HK-2 (cell line): ENCODE measurements at regions not wholly inside any gene's neighbourhood (a gene's known extent, or its start where the extent isn't known, plus 50 kb on each side); places are given as distances from the start of the nearest gene placed in this dataset.
A peak's percentile ranks its signal among the peaks of the same experiment; 100 is the strongest.

Source experiments
- DNase-seq: peaks from one replicate; pipeline ENCODE4 v3.0.0-alpha.2; 2018; ENCODE audit not compliant: unreplicated experiment

DNA sequence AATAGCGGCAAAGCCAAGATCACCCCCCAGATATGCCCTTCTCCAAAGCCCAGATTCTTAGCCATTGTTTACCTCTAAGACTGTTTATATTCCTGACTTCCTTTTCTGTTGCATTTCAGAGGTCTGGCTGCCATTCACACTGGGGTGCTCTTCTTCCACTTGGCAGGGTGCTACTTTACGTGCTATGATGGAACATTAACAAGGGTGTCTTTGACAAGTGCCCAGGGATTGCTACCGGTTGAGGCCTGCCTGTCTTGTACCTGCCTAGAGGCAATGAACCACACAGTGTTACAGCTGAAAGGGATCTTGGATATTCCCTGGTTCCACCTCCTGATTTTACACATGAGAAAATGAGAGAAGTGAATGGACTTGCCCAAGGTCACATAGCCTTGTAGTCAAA, 352.1 kb upstream of the KIF2A start:
- DNase-seq = no peak

DNA sequence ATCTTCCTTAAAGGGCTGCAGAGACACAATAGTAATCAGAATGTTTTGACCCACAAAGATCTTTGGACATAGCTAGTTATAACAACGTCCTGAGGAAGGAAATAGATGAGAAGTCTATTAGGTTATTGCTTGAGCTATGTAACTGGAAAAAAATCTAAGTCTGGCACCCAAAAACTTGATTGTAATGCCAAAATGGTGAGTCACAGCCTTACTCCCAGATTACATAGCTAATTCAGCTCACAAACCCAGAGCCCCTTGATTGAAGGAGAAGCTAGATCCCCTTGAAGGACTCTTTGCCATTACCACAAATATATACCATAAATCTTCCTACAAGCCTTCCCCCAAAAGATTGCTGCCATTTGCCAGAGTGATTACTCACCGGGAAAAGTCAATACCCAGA, 341.8 kb upstream of the KIF2A start:
- DNase-seq = no peak

DNA sequence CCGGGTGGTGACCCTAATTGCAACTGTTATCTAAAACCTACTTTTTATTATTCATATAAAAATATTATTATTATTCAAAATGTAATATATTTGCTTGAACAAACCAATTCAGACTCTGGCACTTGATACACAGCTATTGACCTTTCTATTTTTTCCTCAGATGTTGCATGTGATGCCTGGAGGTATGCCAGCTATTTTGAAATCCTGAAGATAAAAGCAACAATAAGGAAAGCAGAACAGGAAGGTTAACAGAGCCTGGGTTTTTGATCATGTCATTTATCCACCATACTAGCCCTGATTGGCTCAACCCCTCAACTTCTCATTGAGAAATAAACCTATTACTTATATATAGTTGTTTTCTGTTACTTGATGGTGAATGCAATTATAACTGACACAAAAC, 340.9 kb upstream of the KIF2A start:
- no peak for DNase-seq

- DNase-seq = no peak
Measured at GRCh38 chr5:61965490-61965889, 340.5 kb upstream of the KIF2A start.

DNA sequence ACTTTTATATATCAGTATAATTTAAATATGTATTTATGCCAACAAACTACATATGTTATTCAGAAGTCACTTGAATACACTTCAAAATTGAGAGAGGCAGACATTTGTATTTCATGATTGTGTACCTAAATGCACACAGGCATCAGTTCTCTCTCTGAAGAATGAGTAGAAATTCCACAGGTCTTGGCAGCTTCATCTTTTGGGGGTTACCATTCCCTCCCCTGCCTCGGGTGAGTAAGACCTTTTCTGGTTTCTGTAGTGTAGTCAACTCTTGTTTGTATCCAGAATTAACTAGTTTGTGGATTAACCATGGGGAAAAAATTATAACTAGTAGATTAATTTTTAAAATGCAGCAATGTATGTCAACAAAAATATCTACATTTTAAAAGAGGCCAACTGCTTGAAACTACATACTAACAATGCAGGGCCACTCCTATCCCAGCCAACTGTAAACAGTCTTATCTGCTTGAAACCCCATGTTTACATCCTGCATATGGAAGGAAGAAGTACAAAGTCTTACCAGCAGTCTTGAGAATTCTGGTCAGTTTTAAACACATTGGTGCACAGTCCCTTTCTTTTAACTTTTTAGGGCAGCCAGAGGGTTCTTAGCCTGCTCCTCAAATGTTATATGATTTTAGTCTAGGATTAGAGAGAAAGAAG, 339.6 kb upstream of the KIF2A start:
- DNase-seq = no peak

GRCh38 chr5:61966997-61967396, 339.0 kb upstream of the KIF2A start:
- DNase-seq = peak; percentile 1

DNA sequence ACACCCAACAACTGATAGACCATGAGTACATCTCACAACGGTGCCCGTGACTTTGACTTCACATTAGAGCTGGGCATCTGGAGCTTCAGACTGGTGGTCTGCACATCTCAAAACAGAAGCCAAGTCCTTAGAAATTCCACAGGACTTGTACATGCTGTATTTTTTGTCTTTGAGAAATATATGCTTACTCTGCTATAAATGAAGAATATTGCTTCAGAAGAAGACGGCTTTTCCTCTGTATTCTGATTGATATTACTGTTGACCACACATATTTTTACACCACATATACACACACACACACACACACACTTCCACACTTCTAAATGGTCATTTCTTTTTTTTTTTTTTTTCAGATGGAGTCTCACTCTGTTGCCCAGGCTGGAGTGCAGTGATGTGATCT, 338.3 kb upstream of the KIF2A start:
- no peak for DNase-seq

DNA sequence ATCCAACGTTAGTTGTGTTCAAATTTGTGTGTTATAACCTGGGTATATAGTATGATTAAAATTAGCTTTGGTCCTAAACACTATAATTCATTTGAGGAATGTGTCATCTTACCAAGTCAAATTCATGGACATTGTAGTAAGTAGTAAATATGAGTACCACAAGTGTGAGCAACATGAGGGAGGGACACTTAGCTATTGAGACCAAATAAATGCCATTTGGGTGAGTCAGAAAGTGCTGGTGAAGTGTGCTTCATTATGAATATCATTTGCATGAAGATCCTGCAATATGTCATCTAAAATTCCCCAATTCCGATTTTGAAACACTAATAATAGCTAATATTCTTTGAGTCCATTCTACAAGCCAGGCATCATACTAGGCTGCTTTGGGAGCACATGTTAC, 336.7 kb upstream of the KIF2A start:
- DNase-seq = no peak

- no peak for DNase-seq
Measured at GRCh38 chr5:61969755-61970154, 336.3 kb upstream of the KIF2A start.

- no peak for DNase-seq
Measured at GRCh38 chr5:61970218-61970617, 335.8 kb upstream of the KIF2A start.

DNA sequence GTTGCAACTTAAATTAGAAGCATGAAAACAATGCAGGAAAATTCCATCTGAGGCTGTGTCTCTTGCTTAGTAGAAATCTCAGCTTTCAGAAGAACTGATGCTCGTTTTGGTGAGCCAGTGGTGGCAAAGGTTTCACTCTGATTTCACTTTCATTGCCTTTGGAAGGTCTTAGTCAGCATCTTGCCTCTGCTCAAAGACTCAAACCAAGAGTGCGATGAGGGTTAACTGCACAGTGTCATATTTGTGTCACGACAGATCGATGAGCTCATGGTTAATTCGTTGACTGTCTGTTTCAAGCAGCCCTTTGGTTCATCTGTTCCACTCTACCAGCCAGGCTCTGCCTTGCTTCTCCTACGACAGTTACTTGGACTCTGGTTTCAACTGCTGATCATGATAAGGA, 331.3 kb upstream of the KIF2A start:
- DNase-seq = no peak

- no peak for DNase-seq
Measured at GRCh38 chr5:61981886-61982285, 324.1 kb upstream of the KIF2A start.

GRCh38 chr5:61991430-61991829, 314.6 kb upstream of the KIF2A start:
- DNase-seq = no peak

GRCh38 chr5:61991866-61992265, 314.1 kb upstream of the KIF2A start:
- no peak for DNase-seq

DNA sequence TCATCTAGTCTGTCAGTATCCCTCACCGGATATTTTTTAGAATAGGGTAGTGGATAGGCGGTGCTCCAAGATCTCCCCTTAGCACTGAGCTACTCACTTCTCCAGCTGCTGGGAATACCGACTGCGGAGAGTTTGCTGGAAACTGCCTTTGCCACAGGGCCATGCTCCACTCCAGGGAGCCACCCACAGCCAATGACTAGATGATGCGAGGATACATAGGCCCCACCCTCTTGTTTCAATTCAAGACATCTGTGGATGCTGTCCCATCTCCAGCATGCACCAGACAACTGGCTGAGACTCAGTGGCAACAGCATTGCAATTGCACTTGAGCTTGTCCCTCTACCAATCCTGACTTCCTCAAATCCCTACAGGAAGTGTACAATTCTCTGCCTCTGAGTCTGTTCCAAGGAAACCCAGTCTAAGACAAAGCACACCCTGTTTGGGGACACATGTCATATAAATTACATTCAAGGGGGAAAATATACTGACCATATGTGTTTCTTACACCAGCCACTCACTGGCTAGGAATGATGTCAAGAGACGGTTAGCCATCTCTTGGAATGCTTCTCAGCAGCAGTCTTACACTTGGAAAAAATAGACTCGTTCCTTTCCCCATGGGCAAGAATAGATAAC, 312.6 kb upstream of the KIF2A start:
- DNase-seq = no peak

GRCh38 chr5:61994171-61994570, 311.8 kb upstream of the KIF2A start:
- DNase-seq = no peak

DNA sequence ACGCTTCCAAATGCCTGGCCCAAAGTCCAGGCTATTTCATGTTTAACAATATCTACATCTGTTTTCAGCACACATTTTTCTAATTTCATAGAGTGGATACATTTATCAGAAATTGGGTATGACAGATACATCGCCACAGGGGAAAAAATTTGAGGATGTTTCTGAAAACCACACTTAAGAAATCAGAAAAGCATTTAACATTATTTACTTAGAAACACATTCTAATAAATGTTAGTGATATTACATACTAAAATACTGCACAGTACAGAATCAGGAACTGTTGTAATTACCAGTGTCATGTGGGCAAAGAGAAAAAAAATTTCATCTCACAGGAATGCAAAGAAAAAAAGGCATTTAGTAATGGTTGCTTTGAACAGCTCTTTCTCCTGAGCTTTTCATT, 310.5 kb upstream of the KIF2A start:
- DNase-seq = no peak

DNA sequence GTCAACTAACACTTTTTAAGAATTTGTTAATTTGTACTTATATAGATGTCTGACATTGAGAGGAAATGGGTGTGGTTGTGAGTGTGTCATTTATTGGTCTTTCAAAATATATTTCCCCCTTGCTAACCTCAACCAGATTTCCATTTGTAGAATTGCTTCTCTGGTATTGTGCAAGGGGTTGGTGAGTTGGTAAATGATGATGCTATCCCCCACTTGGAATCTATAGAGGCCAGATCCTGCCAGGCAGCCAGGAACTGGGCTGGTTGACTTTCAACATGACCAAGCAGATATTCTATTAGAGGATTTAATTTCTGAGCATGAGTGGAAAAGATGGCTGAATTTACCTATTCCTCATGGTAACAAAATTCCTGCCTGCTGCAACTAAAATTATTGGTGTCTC, 306.6 kb upstream of the KIF2A start:
- DNase-seq = no peak

- DNase-seq = no peak
Measured at GRCh38 chr5:62000646-62001045, 305.4 kb upstream of the KIF2A start.

GRCh38 chr5:62001640-62002039, 304.4 kb upstream of the KIF2A start:
- DNase-seq = no peak

DNA sequence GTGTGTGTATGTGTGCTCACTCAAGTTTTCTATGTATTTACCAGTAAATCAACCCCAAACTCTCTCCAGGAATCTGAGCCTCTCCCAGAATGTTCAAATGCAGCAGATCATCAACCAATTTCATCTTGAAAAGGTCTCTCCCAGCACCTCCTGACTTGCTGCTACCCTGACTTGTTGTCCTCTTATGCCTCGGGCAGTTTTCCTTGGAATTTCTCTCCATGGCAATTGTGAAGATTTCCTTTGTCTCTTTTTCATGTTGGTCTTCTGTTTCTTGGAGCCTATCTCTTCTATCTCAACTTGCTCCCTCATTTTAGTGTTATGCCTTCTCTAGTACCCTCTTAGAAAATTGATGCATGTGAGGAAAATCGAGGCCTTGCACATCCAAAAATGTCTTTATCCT, 303.6 kb upstream of the KIF2A start:
- DNase-seq = no peak

DNA sequence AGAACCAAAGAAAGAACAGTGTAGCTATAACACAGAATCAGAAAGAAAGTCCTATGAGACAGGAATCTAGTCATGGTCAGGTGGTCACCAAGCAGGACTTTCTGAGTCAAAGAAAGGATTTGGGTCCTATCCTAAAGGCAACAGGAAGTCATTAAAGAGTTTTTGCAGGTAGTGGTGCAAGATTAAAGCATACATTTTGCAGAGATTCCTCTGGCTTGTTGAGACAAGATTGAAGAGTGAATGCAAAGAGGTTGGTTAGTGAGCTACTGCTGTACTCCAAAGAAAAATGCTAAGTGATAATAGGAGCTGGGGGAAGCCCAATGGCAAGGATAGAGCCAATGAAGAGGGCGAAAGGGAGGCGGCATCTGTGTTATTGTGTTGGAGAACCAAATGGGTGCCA, 300.5 kb upstream of the KIF2A start:
- DNase-seq = no peak

GRCh38 chr5:62007457-62007856, 298.5 kb upstream of the KIF2A start:
- DNase-seq = no peak

GRCh38 chr5:62011089-62011664, 294.8 kb upstream of the KIF2A start:
- DNase-seq = no peak
